Panc1 (cell line): ENCODE measurements at regions not wholly inside any gene's neighbourhood (a gene's known extent, or its start where the extent isn't known, plus 50 kb on each side); places are given as distances from the start of the nearest gene placed in this dataset.

Source experiments
- CTCF ChIP-seq: fragments of 450-650 bp; IDR thresholded peaks from 2 replicates; pipeline ENCODE4 v1.5.1; 2017; ENCODE audit warnings: mild to moderate bottlenecking
- POLR2AphosphoS5 ChIP-seq: IDR thresholded peaks from 2 replicates; pipeline ENCODE4 v1.6.1; 2012; ENCODE audit warnings: mild to moderate bottlenecking, low read depth, low read length, moderate library complexity
- REST ChIP-seq, 2 experiments: IDR thresholded peaks; 2 replicates each; pipeline ENCODE4 v1.6.1; 2011 to 2012; ENCODE audit warnings: low read depth in 2 of 2, control low read depth in 1 of 2, low read length in 1 of 2, mild to moderate bottlenecking in 1 of 2, moderate library complexity in 1 of 2; ENCODE audit not compliant: insufficient read depth in 1 of 2
- SIN3A ChIP-seq: IDR thresholded peaks from 2 replicates; pipeline ENCODE4 v1.6.1; 2012; ENCODE audit warnings: low read depth, mild to moderate bottlenecking, low read length, moderate library complexity, borderline replicate concordance; ENCODE audit not compliant: insufficient read depth
- TCF7L2 ChIP-seq: IDR thresholded peaks from 2 replicates; pipeline ENCODE4 v1.6.1; 2011; ENCODE audit warnings: mild to moderate bottlenecking, low read depth, low read length, inconsistent platforms

DNA sequence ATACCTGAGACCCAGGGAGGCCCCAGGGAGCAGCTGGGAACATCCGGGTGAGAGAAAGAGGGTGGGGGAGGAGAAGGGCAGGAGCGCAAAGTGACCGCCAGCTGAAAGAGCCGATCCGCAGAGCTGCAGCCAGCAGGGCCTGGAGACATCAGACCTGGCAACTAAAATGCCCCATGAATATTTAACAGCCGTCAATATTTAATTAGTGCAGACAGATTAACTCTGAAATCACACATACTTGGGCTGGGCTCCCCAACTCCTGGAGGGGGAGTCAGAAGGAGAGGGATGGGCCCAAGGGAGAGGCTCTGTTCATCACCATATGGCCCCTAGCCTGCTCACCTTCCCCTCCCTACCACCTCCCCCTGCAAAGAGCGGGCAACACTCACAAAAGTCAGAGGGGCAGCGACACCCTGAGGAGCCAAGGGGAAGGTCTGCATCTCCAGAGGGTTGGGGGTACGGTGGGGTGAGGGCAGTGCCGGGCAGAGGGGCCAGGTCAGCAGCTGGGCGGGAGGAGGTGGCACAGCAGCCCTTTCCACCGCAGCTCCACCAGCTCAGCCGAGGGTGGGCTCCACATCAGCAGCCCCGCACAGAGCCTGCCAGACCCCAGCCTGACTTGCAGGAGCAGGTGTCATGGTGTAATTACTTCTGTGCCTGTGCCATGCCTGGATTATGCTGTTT, 61.9 kb upstream of the CCL1 start:
- no peak for TF ChIP-seq CTCF
- TF ChIP-seq POLR2AphosphoS5: no peak
- no peak for TF ChIP-seq SIN3A
- no peak for TF ChIP-seq REST (IDR thresholded peaks at IDR 0.05; ENCODE audit: insufficient read depth in 1 of 2, low read depth in 2 of 2, low read length in 1 of 2)
- no peak for TF ChIP-seq TCF7L2
